AG04449 (cell line): ENCODE measurements at regions not wholly inside any gene's neighbourhood (a gene's known extent, or its start where the extent isn't known, plus 50 kb on each side); places are given as distances from the start of the nearest gene placed in this dataset.

Source experiments
- CTCF ChIA-PET: fragments of 350-600 bp; formaldehyde crosslinking; extraction: SDS; loops from one replicate; lab custom pipeline; 2021; ENCODE audit warnings: antibody characterized with exemption; lab: Yijun Ruan, JAX
- POLR2A ChIA-PET: fragments of 400-600, 350-600 bp; formaldehyde crosslinking; extraction: SDS; loops from one replicate; lab custom pipeline; 2020; ENCODE audit warnings: antibody characterized with exemption, inconsistent platforms; lab: Yijun Ruan, JAX
- DNase-seq: peaks from one replicate; pipeline ENCODE4 v3.0.0-alpha.2; 2010; ENCODE audit warnings: low read depth, low spot score
- H3K4me3 ChIP-seq: 2 replicates; pipeline ENCODE4 v1.5.1; 2011; ENCODE audit warnings: low read depth, mild to moderate bottlenecking, control low read depth, low read length
- CTCF ChIP-seq: IDR thresholded peaks from one replicate; pipeline ENCODE4 v1.5.1; 2011; ENCODE audit warnings: mild to moderate bottlenecking, moderate library complexity, low read length, control low read depth, inconsistent platforms; ENCODE audit not compliant: insufficient read depth; ENCODE audit errors: missing control alignments

- CTCF ChIA-PET = no interaction called here
- no peak for TF ChIP-seq CTCF
- no peak for DNase-seq
- no peak overlapping the region for H3K4me3 ChIP-seq
- POLR2A ChIA-PET = no interaction called here
These were observed 91.7 kb upstream of the PELI2 start for GRCh38 chr14:56026506-56026905.

- POLR2A ChIA-PET = no interaction called here
- DNase-seq = no peak
- no peak overlapping the region for H3K4me3 ChIP-seq
- CTCF ChIA-PET = no interaction called here
- no peak for TF ChIP-seq CTCF
These were observed 90.8 kb upstream of the PELI2 start for GRCh38 chr14:56027421-56027820.

GRCh38 chr14:56027916-56028712 lies 90.1 kb upstream of the PELI2 start:
- no peak for TF ChIP-seq CTCF
- no peak overlapping the region for H3K4me3 ChIP-seq
- no peak for DNase-seq
- POLR2A ChIA-PET = no interaction called here
- CTCF ChIA-PET = no interaction called here

GRCh38 chr14:56036353-56036752 lies 81.9 kb upstream of the PELI2 start:
- no peak overlapping the region for H3K4me3 ChIP-seq
- TF ChIP-seq CTCF = no peak
- ChIA-PET CTCF (interaction anchor here (1.3 kb wide), 1 partner anchor 8 kb away, joined by 4 read pairs; no protein-coding TSS in a partner anchor), POLR2A (no interaction called here)
- no peak for DNase-seq

- H3K4me3 ChIP-seq = no peak overlapping the region
- TF ChIP-seq CTCF = no peak
- POLR2A ChIA-PET = no interaction called here
- no peak for DNase-seq
- CTCF ChIA-PET = no interaction called here
These were observed 78.1 kb upstream of the PELI2 start for GRCh38 chr14:56040121-56040520.

- no peak overlapping the region for H3K4me3 ChIP-seq
- no peak for TF ChIP-seq CTCF
- CTCF ChIA-PET = interaction anchor here (0.8 to 1.1 kb wide), 2 partner anchors 8 to 296 kb away, joined by 4 read pairs; no protein-coding TSS in a partner anchor
- no peak for DNase-seq
- POLR2A ChIA-PET = no interaction called here
These were observed 74.0 kb upstream of the PELI2 start for GRCh38 chr14:56044196-56044595.
